Testis (tissue), 2 donors: ENCODE measurements at regions not wholly inside any gene's neighbourhood (a gene's known extent, or its start where the extent isn't known, plus 50 kb on each side); places are given as distances from the start of the nearest gene placed in this dataset.

Experiments
- POLR2A ChIP-seq: fragments of 450-650 bp; IDR thresholded peaks from one replicate; pipeline ENCODE4 v1.6.1; 2017; ENCODE audit warnings: antibody characterized with exemption, mild to moderate bottlenecking, moderate library complexity
- TF ChIP-seq, protein P1 (sequence below), 3 experiments: fragments of 450-650 bp in 2 of 3; fragments of 200-600 bp in 1 of 3; sonication (generic) in 1 of 3; IDR thresholded peaks; one replicate each; pipeline ENCODE4 v1.5.1; 2016 to 2019; ENCODE audit warnings: antibody characterized with exemption in 3 of 3, mild to moderate bottlenecking in 2 of 3, moderate library complexity in 1 of 3

DNA sequence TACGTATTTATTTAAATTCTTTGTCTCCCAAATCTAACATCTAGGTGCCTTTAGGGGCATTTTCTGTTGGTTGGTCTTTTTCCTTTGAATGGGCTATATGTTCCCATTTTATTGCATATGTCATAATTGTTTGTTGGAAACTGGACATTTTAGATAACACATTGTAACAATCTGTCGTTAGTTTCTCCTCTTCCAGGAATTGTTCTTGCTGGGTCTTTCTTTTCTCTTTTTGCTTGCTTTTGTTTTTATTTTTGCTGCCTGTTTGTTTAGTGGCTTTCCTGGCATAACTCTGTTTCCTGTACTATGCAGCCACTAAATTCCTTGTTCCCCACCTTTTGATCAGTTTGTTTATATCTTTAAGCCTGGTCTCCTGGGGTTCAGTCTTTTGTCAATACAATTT is 244.3 kb upstream of the RTL1 start:
- TF ChIP-seq, protein P1, sequence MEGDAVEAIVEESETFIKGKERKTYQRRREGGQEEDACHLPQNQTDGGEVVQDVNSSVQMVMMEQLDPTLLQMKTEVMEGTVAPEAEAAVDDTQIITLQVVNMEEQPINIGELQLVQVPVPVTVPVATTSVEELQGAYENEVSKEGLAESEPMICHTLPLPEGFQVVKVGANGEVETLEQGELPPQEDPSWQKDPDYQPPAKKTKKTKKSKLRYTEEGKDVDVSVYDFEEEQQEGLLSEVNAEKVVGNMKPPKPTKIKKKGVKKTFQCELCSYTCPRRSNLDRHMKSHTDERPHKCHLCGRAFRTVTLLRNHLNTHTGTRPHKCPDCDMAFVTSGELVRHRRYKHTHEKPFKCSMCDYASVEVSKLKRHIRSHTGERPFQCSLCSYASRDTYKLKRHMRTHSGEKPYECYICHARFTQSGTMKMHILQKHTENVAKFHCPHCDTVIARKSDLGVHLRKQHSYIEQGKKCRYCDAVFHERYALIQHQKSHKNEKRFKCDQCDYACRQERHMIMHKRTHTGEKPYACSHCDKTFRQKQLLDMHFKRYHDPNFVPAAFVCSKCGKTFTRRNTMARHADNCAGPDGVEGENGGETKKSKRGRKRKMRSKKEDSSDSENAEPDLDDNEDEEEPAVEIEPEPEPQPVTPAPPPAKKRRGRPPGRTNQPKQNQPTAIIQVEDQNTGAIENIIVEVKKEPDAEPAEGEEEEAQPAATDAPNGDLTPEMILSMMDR (IDR thresholded peaks at IDR 0.05), result no peak
- no peak for TF ChIP-seq POLR2A
